PC-9 (cell line): ENCODE measurements at regions not wholly inside any gene's neighbourhood (a gene's known extent, or its start where the extent isn't known, plus 50 kb on each side); places are given as distances from the start of the nearest gene placed in this dataset.

Experiments used
- BruUV-seq: library from RNA; stranded (reverse); fragments of 400-500 nt; replicated peaks from 2 replicates; lab custom pipeline; 2021; lab: Mats Ljungman, UMichigan
- CTCF ChIA-PET: fragments of 300-600 bp; sonication (Branson Sonifier 250); formaldehyde crosslinking; loops from one replicate; lab custom pipeline; 2022; ENCODE audit warnings: antibody characterized with exemption; lab: Charles Lee
- POLR2A ChIA-PET: fragments of 300-600 bp; sonication (Branson Sonifier 250); formaldehyde crosslinking; loops from one replicate; lab custom pipeline; 2022; ENCODE audit warnings: antibody characterized with exemption; ENCODE audit not compliant: unreplicated experiment; lab: Charles Lee
- DNase-seq, 2 experiments: peaks; one replicate each; pipeline versions ENCODE4 v3.0.0 to v3.0.0-alpha.2; 2015 to 2022; ENCODE audit warnings: mixed read lengths in 1 of 2
- H2AFZ ChIP-seq: fragments of 200-600 bp; sonication (generic); 2 replicates; pipeline ENCODE4 v1.8.1; 2017; ENCODE audit warnings: antibody characterized with exemption
- H3F3A ChIP-seq: fragments of 200-600 bp; sonication (generic); 2 replicates; pipeline ENCODE4 v1.8.1; 2017; ENCODE audit warnings: antibody characterized with exemption, mild to moderate bottlenecking, low read depth; ENCODE audit not compliant: insufficient read depth
- H3K27ac ChIP-seq: fragments of 200-600 bp; sonication (generic); 2 replicates; pipeline ENCODE4 v1.6.1; 2016; ENCODE audit warnings: mixed run types
- H3K27me3 ChIP-seq: fragments of 200-600 bp; sonication (generic); 2 replicates; pipeline ENCODE4 v1.6.1; 2016; ENCODE audit warnings: low read depth, mixed run types; ENCODE audit not compliant: insufficient read depth
- H3K36me3 ChIP-seq: fragments of 200-600 bp; sonication (generic); 2 replicates; pipeline ENCODE4 v1.6.1; 2016; ENCODE audit warnings: low read depth, mixed run types
- H3K4me1 ChIP-seq: fragments of 200-600 bp; sonication (generic); replicated peaks from 2 replicates; pipeline ENCODE4 v1.6.1; 2016; ENCODE audit warnings: mixed run types; ENCODE audit not compliant: insufficient read depth
- H3K4me2 ChIP-seq: fragments of 200-600 bp; sonication (generic); 2 replicates; pipeline ENCODE4 v1.6.1; 2017; ENCODE audit warnings: mixed run types
- H3K4me3 ChIP-seq: fragments of 200-600 bp; sonication (generic); 2 replicates; pipeline ENCODE4 v1.6.1; 2016; ENCODE audit warnings: mixed run types
- H3K79me2 ChIP-seq: fragments of 200-600 bp; sonication (generic); 2 replicates; pipeline ENCODE4 v1.6.1; 2017; ENCODE audit warnings: low read depth, mixed run types
- H3K9me2 ChIP-seq: fragments of 200-600 bp; sonication (generic); 2 replicates; pipeline ENCODE4 v1.8.1; 2017; ENCODE audit warnings: mild to moderate bottlenecking; ENCODE audit not compliant: insufficient read depth
- H3K9me3 ChIP-seq: fragments of 200-600 bp; sonication (generic); 2 replicates; pipeline ENCODE4 v1.8.1; 2016; ENCODE audit warnings: low read depth; ENCODE audit not compliant: insufficient read depth
- H4K20me1 ChIP-seq: fragments of 200-600 bp; sonication (generic); 2 replicates; pipeline ENCODE4 v1.8.1; 2017; ENCODE audit not compliant: insufficient read depth
- EZH2 ChIP-seq: fragments of 200-600 bp; sonication (generic); IDR thresholded peaks from 2 replicates; pipeline ENCODE4 v1.8.0; 2017; ENCODE audit warnings: antibody characterized with exemption, low read depth
- intact Hi-C: fragments of 100-400 bp; cut with micrococcal nuclease; formaldehyde crosslinking; loops from one replicate; pipeline ENCODE4 v1.10.0; 2022; ENCODE audit not compliant: unreplicated experiment
- TF ChIP-seq, protein P1 (sequence below): fragments of 200-600 bp; sonication (generic); conservative IDR thresholded peaks from 2 replicates; pipeline ENCODE4 v1.6.1; 2017; ENCODE audit warnings: mixed run types, antibody characterized with exemption, mild to moderate bottlenecking, moderate library complexity

GRCh38 chr12:66921151-66921550 is 242.3 kb upstream of the GRIP1 start:
- CTCF ChIA-PET, result no interaction called here
- Histone ChIP-seq H3K27me3 (no peaks in the 10 kb centered on the region), H3K79me2 (no peaks in the 10 kb centered on the region), H3K27ac (no peak overlapping the region), H3F3A (no peaks in the 10 kb centered on the region), H2AFZ (no peak overlapping the region), H4K20me1 (no peaks in the 10 kb centered on the region), H3K9me3 (no peaks in the 10 kb centered on the region), H3K4me2 (no peak overlapping the region), H3K4me1 (no peaks in the 10 kb centered on the region), H3K36me3 (no peaks in the 10 kb centered on the region), H3K9me2 (no peaks in the 10 kb centered on the region), H3K4me3 (no peak overlapping the region)
- no peak for TF ChIP-seq EZH2
- TF ChIP-seq, protein P1, sequence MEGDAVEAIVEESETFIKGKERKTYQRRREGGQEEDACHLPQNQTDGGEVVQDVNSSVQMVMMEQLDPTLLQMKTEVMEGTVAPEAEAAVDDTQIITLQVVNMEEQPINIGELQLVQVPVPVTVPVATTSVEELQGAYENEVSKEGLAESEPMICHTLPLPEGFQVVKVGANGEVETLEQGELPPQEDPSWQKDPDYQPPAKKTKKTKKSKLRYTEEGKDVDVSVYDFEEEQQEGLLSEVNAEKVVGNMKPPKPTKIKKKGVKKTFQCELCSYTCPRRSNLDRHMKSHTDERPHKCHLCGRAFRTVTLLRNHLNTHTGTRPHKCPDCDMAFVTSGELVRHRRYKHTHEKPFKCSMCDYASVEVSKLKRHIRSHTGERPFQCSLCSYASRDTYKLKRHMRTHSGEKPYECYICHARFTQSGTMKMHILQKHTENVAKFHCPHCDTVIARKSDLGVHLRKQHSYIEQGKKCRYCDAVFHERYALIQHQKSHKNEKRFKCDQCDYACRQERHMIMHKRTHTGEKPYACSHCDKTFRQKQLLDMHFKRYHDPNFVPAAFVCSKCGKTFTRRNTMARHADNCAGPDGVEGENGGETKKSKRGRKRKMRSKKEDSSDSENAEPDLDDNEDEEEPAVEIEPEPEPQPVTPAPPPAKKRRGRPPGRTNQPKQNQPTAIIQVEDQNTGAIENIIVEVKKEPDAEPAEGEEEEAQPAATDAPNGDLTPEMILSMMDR, result no peak
- no TSS peak for BruUV-seq
- intact Hi-C loops, result no loop called here
- DNase-seq, result no peak
- POLR2A ChIA-PET, result no interaction called here

DNA sequence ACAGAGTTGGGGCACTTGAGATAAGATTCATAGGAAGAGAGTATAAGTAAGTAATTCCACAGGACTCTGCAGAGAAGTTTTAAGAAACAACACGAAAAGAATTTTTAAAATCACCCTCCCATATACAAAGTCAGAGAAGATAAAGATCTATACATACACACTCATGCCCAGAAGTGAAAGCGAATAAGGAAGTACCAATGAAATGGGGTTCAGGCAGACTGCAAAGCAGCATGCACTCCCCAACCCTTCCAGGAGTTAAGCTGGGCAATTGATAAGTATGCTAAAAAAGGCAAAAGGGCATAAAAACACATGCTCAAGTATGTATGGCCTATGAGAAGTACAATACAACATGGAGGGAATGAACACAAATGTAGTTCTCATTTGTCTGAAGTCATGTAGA is 246.2 kb upstream of the GRIP1 start:
- no peak for DNase-seq
- TF ChIP-seq, protein P1, result no peak
- no peak for TF ChIP-seq EZH2
- H3K4me1 ChIP-seq, result no peaks in the 10 kb centered on the region
- H3K4me3 ChIP-seq, result no peak overlapping the region
- ChIA-PET CTCF (no interaction called here), POLR2A (interaction anchor here (0.7 kb wide), 1 partner anchor 27 kb away, joined by 4 read pairs; no protein-coding TSS in a partner anchor)
- no peak overlapping the region for H2AFZ ChIP-seq
- H4K20me1 ChIP-seq, result no peaks in the 10 kb centered on the region
- H3K9me2 ChIP-seq, result no peaks in the 10 kb centered on the region
- BruUV-seq, result no TSS peak
- no peaks in the 10 kb centered on the region for H3K36me3 ChIP-seq
- no peaks in the 10 kb centered on the region for H3K27me3 ChIP-seq
- H3K4me2 ChIP-seq, result no peak overlapping the region
- no peaks in the 10 kb centered on the region for H3K79me2 ChIP-seq
- H3K27ac ChIP-seq, result no peak overlapping the region
- intact Hi-C loops, result no loop called here
- H3F3A ChIP-seq, result no peaks in the 10 kb centered on the region
- no peaks in the 10 kb centered on the region for H3K9me3 ChIP-seq

GRCh38 chr12:66929121-66929520 is 250.2 kb upstream of the GRIP1 start:
- POLR2A ChIA-PET, result no interaction called here
- H3K36me3 ChIP-seq, result no peaks in the 10 kb centered on the region
- no peaks in the 10 kb centered on the region for H3K9me2 ChIP-seq
- H3K4me1 ChIP-seq, result no peaks in the 10 kb centered on the region
- H4K20me1 ChIP-seq, result no peaks in the 10 kb centered on the region
- TF ChIP-seq, protein P1, result no peak
- TF ChIP-seq EZH2, result no peak
- BruUV-seq, result no TSS peak
- no peaks in the 10 kb centered on the region for H3F3A ChIP-seq
- H3K4me2 ChIP-seq, result no peak overlapping the region
- 0 out of 2 replicates have a peak, but pooled peaks cover 5% of the 10 kb centered on the region for H3K9me3 ChIP-seq
- DNase-seq, result no peak
- H3K4me3 ChIP-seq, result no peak overlapping the region
- intact Hi-C loops, result no loop called here
- CTCF ChIA-PET, result no interaction called here
- no peaks in the 10 kb centered on the region for H3K79me2 ChIP-seq
- no peaks in the 10 kb centered on the region for H3K27me3 ChIP-seq
- H2AFZ ChIP-seq, result no peak overlapping the region
- no peak overlapping the region for H3K27ac ChIP-seq
